ENCODE measurements at regions not wholly inside any gene's neighbourhood (a gene's known extent, or its start where the extent isn't known, plus 50 kb on each side); places are given as distances from the start of the nearest gene placed in this dataset.

- TF ChIP-seq, protein P1, sequence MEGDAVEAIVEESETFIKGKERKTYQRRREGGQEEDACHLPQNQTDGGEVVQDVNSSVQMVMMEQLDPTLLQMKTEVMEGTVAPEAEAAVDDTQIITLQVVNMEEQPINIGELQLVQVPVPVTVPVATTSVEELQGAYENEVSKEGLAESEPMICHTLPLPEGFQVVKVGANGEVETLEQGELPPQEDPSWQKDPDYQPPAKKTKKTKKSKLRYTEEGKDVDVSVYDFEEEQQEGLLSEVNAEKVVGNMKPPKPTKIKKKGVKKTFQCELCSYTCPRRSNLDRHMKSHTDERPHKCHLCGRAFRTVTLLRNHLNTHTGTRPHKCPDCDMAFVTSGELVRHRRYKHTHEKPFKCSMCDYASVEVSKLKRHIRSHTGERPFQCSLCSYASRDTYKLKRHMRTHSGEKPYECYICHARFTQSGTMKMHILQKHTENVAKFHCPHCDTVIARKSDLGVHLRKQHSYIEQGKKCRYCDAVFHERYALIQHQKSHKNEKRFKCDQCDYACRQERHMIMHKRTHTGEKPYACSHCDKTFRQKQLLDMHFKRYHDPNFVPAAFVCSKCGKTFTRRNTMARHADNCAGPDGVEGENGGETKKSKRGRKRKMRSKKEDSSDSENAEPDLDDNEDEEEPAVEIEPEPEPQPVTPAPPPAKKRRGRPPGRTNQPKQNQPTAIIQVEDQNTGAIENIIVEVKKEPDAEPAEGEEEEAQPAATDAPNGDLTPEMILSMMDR (IDR thresholded peaks at IDR 0.05) = no peak
- no peak for TF ChIP-seq POLR2A (IDR thresholded peaks at IDR 0.05)
These were observed 967.8 kb downstream of the BCL11A start for GRCh38 chr2:59585655-59586054.
